ENCODE measurements at regions not wholly inside any gene's neighbourhood (a gene's known extent, or its start where the extent isn't known, plus 50 kb on each side); places are given as distances from the start of the nearest gene placed in this dataset.

GRCh38 chr1:173342736-173343135 is 134.4 kb upstream of the PRDX6 start:
- FAIRE-seq (no peak), DNase-seq (ENCODE audit: extremely low read depth in 1 of 4, low spot score in 3 of 4) (no peak), ATAC-seq (no peak)
- TF ChIP-seq SMARCA5 (IDR thresholded peaks at IDR 0.05) (no peak), CHD1 (IDR thresholded peaks at IDR 0.05; ENCODE audit: low read length) (no peak)
- Histone ChIP-seq H3K79me2 (ENCODE audit: control insufficient read depth, insufficient read depth, low read length) (no peaks in the 10 kb centered on the region), H3K9me3 (replicated peaks; ENCODE audit: control insufficient read depth, insufficient read depth, low read depth, low read length) (no peaks in the 10 kb centered on the region), H3K27ac (ENCODE audit: extremely low read depth, low read depth, low read length) (no peak overlapping the region), H4K20me1 (replicated peaks; ENCODE audit: control insufficient read depth, insufficient read depth, low read length) (no peaks in the 10 kb centered on the region), H3K4me2 (ENCODE audit: insufficient read depth, low read length) (no peak overlapping the region), H3K27me3 (ENCODE audit: control insufficient read depth in 2 of 2, insufficient read depth in 2 of 2, low read length in 2 of 2) (no peaks in the 10 kb centered on the region), H3K36me3 (ENCODE audit: control insufficient read depth, insufficient read depth, low read length) (no peaks in the 10 kb centered on the region), H3K4me1 (replicated peaks in 1 of 2; ENCODE audit: control insufficient read depth in 2 of 2, insufficient read depth in 2 of 2, low read length in 2 of 2) (no peaks in the 10 kb centered on the region; a peak in 1 of 5 replicates), H3K4me3 (no peak overlapping the region), H3K9ac (ENCODE audit: insufficient read depth in 1 of 2, low read depth in 2 of 2, low read length in 2 of 2) (no peak overlapping the region), H2AFZ (ENCODE audit: low read depth, low read length) (no peak overlapping the region), H3K9me1 (ENCODE audit: control insufficient read depth, insufficient read depth, low read length) (no peaks in the 10 kb centered on the region)
- ChIA-PET CTCF (ENCODE audit: low intra/inter-chr PET ratio) (no interaction called here), POLR2A (no interaction called here)
- intact Hi-C loops (cut with micrococcal nuclease) (no loop called here), in situ Hi-C loops (cut with MboI) (no loop called here)
- 6% methylated on average over 2 of the region's 2 CpGs for WGBS (ENCODE audit: insufficient coverage, low coverage, missing lambda C conversion rate)
- no TSS peak for BruUV-seq (replicated peaks)

GRCh38 chr1:173344034-173344743 is 132.9 kb upstream of the PRDX6 start:
- H3K27me3 ChIP-seq (ENCODE audit: control insufficient read depth in 2 of 2, insufficient read depth in 2 of 2, low read length in 2 of 2): no peaks in the 10 kb centered on the region
- no peaks in the 10 kb centered on the region for H3K9me1 ChIP-seq (ENCODE audit: control insufficient read depth, insufficient read depth, low read length)
- no peaks in the 10 kb centered on the region for H3K36me3 ChIP-seq (ENCODE audit: control insufficient read depth, insufficient read depth, low read length)
- in situ Hi-C loops (cut with MboI) (no loop called here), intact Hi-C loops (cut with micrococcal nuclease) (no loop called here)
- CTCF ChIA-PET (ENCODE audit: low intra/inter-chr PET ratio): no interaction called here
- no peak overlapping the region for H3K4me3 ChIP-seq
- no peaks in the 10 kb centered on the region for H4K20me1 ChIP-seq (replicated peaks; ENCODE audit: control insufficient read depth, insufficient read depth, low read length)
- H3K4me2 ChIP-seq (ENCODE audit: insufficient read depth, low read length): no peak overlapping the region
- H3K9ac ChIP-seq (ENCODE audit: insufficient read depth in 1 of 2, low read depth in 2 of 2, low read length in 2 of 2): no peak overlapping the region
- H3K9me3 ChIP-seq (replicated peaks; ENCODE audit: control insufficient read depth, insufficient read depth, low read depth, low read length): no peaks in the 10 kb centered on the region
- FAIRE-seq (no peak), ATAC-seq (no peak), DNase-seq (ENCODE audit: extremely low read depth in 1 of 4, low spot score in 3 of 4) (no peak)
- no peak overlapping the region for H2AFZ ChIP-seq (ENCODE audit: low read depth, low read length)
- 24% methylated on average over 4 of the region's 4 CpGs for WGBS (ENCODE audit: insufficient coverage, low coverage, missing lambda C conversion rate)
- H3K79me2 ChIP-seq (ENCODE audit: control insufficient read depth, insufficient read depth, low read length): no peaks in the 10 kb centered on the region
- no TSS peak for BruUV-seq (replicated peaks)
- H3K4me1 ChIP-seq (replicated peaks in 1 of 2; ENCODE audit: control insufficient read depth in 2 of 2, insufficient read depth in 2 of 2, low read length in 2 of 2): no peaks in the 10 kb centered on the region; a peak in 1 of 5 replicates
- POLR2A ChIA-PET: no interaction called here
- no peak overlapping the region for H3K27ac ChIP-seq (ENCODE audit: extremely low read depth, low read depth, low read length)
- TF ChIP-seq BMI1 (IDR thresholded peaks at IDR 0.05; ENCODE audit: low read length) (no peak), STAT5A (IDR thresholded peaks at IDR 0.05; ENCODE audit: borderline replicate concordance, low read length) (no peak), KLF16 (IDR thresholded peaks at IDR 0.05) (no peak), HES1 (IDR thresholded peaks at IDR 0.05; ENCODE audit: low read depth) (no peak)
